Gastrocnemius medialis (tissue), 4 donors: ENCODE measurements at regions not wholly inside any gene's neighbourhood (a gene's known extent, or its start where the extent isn't known, plus 50 kb on each side); places are given as distances from the start of the nearest gene placed in this dataset.

ENCODE experiments used
- CTCF ChIP-seq, 5 experiments: fragments of 450-650 bp in 3 of 5; fragments of 200-600 bp in 2 of 5; sonication (generic) in 2 of 5; IDR thresholded peaks in 4 of 5; conservative IDR thresholded peaks in 1 of 5; 1 replicate in 4 of 5; 2 replicates in 1 of 5; pipeline ENCODE4 v1.5.1; 2016 to 2019; ENCODE audit warnings: antibody characterized with exemption in 5 of 5, mild to moderate bottlenecking in 3 of 5, moderate library complexity in 3 of 5
- POLR2A ChIP-seq, 2 donors: fragments of 450-650 bp; IDR thresholded peaks; one replicate each; pipeline ENCODE4 v1.6.1; 2017; ENCODE audit warnings: antibody characterized with exemption in 2 of 2, mild to moderate bottlenecking in 2 of 2, moderate library complexity in 2 of 2

- TF ChIP-seq POLR2A (IDR thresholded peaks at IDR 0.05) (no peak), CTCF (IDR thresholded peaks at IDR 0.05 in 4 of 5, conservative IDR thresholded peaks at IDR 0.05 in 1 of 5) (no peak)
These were observed 3057.4 kb downstream of the RPIA start for GRCh38 chr2:91748902-91749301.
